OCI-LY1 (cell line): ENCODE measurements at regions not wholly inside any gene's neighbourhood (a gene's known extent, or its start where the extent isn't known, plus 50 kb on each side); places are given as distances from the start of the nearest gene placed in this dataset.

ENCODE experiments used
- H2AFZ ChIP-seq: fragments of 200-600 bp; sonication (generic), shearing (Covaris generic); 2 replicates; pipeline ENCODE4 v1.6.0; 2014; ENCODE audit warnings: antibody characterized with exemption, mild to moderate bottlenecking, low read length
- H3F3A ChIP-seq: fragments of 200-600 bp; sonication (generic), shearing (Covaris generic); 2 replicates; pipeline ENCODE4 v1.6.0; 2014; ENCODE audit warnings: mild to moderate bottlenecking, antibody characterized with exemption, low read length, moderate library complexity; ENCODE audit not compliant: insufficient read depth
- H3K27ac ChIP-seq: fragments of 200-600 bp; sonication (generic); 2 replicates; pipeline ENCODE4 v1.5.1; 2014; ENCODE audit warnings: low read length, mixed run types, mild to moderate bottlenecking, low read depth; ENCODE audit not compliant: poor library complexity, severe bottlenecking
- H3K27me3 ChIP-seq: fragments of 200-600 bp; sonication (generic); 2 replicates; pipeline ENCODE4 v1.6.0; 2014; ENCODE audit warnings: antibody characterized with exemption, mild to moderate bottlenecking, low read length, moderate library complexity; ENCODE audit not compliant: insufficient read depth
- H3K36me3 ChIP-seq: fragments of 200-600 bp; sonication (generic); 2 replicates; pipeline ENCODE4 v1.6.1; 2014; ENCODE audit warnings: mild to moderate bottlenecking, antibody characterized with exemption, low read length, moderate library complexity, mixed read lengths; ENCODE audit not compliant: insufficient read depth
- H3K4me1 ChIP-seq: fragments of 200-600 bp; sonication (generic); 2 replicates; pipeline ENCODE4 v1.5.1; 2014; ENCODE audit warnings: mild to moderate bottlenecking, low read length, moderate library complexity; ENCODE audit not compliant: insufficient read depth, severe bottlenecking
- H3K4me2 ChIP-seq: fragments of 200-600 bp; sonication (generic), shearing (Covaris generic); 2 replicates; pipeline ENCODE4 v1.6.1; 2014; ENCODE audit warnings: low read length
- H3K4me3 ChIP-seq: fragments of 200-600 bp; sonication (generic); 2 replicates; pipeline ENCODE4 v1.5.1; 2014; ENCODE audit warnings: low read length, low read depth, mild to moderate bottlenecking, mixed read lengths; ENCODE audit not compliant: poor library complexity, severe bottlenecking
- H3K79me2 ChIP-seq: fragments of 200-600 bp; shearing (Covaris generic); 2 replicates; pipeline ENCODE4 v1.6.1; 2016; ENCODE audit warnings: mixed run types, low read length, mixed read lengths; ENCODE audit not compliant: insufficient read depth
- H3K9ac ChIP-seq: fragments of 200-600 bp; sonication (generic), shearing (Covaris generic); 2 replicates; pipeline ENCODE4 v1.6.1; 2014; ENCODE audit warnings: mild to moderate bottlenecking, low read length, mixed read lengths
- H3K9me2 ChIP-seq: fragments of 200-600 bp; sonication (generic), shearing (Covaris generic); 2 replicates; pipeline ENCODE4 v1.6.1; 2014; ENCODE audit warnings: low read depth, mild to moderate bottlenecking, low read length, mixed read lengths
- H3K9me3 ChIP-seq: fragments of 200-600 bp; shearing (Covaris generic); 2 replicates; pipeline ENCODE4 v1.6.1; 2014; ENCODE audit warnings: low read length, mixed read lengths
- H4K20me1 ChIP-seq: fragments of 200-600 bp; sonication (generic), shearing (Covaris generic); 2 replicates; pipeline ENCODE4 v1.6.0; 2016; ENCODE audit warnings: mild to moderate bottlenecking, low read length; ENCODE audit not compliant: insufficient read depth
- EZH2 ChIP-seq: fragments of 200-600 bp; sonication (generic), shearing (Covaris generic); IDR thresholded peaks from 2 replicates; pipeline ENCODE4 v1.8.0; 2017; ENCODE audit warnings: borderline replicate concordance, mixed run types, mild to moderate bottlenecking, antibody characterized with exemption, low read length, moderate library complexity, mixed read lengths
- TF ChIP-seq, protein P1 (sequence below): fragments of 200-600 bp; sonication (generic), shearing (Covaris generic); IDR thresholded peaks from 2 replicates; pipeline ENCODE4 v1.5.1; 2017; ENCODE audit warnings: mild to moderate bottlenecking, antibody characterized with exemption, low read length, moderate library complexity, mixed read lengths

DNA sequence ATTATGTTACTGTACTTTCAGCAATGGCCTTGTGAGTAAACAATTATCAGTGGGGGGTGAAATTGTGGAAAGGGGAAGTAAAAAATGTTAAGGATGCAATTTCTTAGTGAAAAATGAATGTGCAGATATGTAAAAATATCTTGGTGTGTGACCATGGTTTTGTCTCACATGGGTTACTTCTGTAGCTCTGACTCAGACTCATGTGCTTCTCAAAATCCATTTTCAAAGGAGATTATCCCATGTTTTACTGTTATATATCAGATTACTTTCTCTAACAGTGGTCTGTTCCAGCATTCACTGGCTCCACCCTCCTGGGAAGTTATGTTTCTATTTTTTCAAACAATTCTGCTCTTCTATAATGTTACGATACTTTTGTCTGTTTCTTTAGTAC lies 298.2 kb upstream of the COL3A1 start:
- Histone ChIP-seq H3K4me3 (no peak overlapping the region), H4K20me1 (no peaks in the 10 kb centered on the region), H3K36me3 (no peaks in the 10 kb centered on the region), H3K9me3 (no peaks in the 10 kb centered on the region), H3K9me2 (no peaks in the 10 kb centered on the region), H3K4me1 (no peaks in the 10 kb centered on the region), H3K4me2 (no peak overlapping the region), H3K27ac (no peak overlapping the region), H3K27me3 (no peaks in the 10 kb centered on the region), H3F3A (no peaks in the 10 kb centered on the region), H3K9ac (no peak overlapping the region), H2AFZ (no peak overlapping the region), H3K79me2 (no peaks in the 10 kb centered on the region)
- no peak for TF ChIP-seq EZH2
- TF ChIP-seq, protein P1, sequence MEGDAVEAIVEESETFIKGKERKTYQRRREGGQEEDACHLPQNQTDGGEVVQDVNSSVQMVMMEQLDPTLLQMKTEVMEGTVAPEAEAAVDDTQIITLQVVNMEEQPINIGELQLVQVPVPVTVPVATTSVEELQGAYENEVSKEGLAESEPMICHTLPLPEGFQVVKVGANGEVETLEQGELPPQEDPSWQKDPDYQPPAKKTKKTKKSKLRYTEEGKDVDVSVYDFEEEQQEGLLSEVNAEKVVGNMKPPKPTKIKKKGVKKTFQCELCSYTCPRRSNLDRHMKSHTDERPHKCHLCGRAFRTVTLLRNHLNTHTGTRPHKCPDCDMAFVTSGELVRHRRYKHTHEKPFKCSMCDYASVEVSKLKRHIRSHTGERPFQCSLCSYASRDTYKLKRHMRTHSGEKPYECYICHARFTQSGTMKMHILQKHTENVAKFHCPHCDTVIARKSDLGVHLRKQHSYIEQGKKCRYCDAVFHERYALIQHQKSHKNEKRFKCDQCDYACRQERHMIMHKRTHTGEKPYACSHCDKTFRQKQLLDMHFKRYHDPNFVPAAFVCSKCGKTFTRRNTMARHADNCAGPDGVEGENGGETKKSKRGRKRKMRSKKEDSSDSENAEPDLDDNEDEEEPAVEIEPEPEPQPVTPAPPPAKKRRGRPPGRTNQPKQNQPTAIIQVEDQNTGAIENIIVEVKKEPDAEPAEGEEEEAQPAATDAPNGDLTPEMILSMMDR, result no peak

DNA sequence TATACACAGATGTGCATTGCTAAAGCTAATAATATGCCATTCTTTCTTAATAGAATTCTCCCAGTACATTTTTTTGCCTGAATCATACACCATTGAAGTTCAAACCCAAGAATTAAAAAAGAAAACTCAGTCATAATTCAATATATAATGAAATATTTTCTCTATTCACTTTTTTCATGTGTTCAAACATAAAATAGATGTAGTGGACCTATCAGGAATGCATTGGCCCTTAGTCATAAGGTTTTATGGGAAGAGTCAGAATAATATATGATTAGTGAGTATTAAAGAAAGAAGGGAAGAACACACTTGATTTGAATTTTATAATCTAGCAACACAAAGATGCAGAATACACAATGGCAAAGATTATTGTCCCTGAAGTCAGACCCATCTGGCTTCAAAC lies 297.0 kb upstream of the COL3A1 start:
- no peaks in the 10 kb centered on the region for H3K79me2 ChIP-seq
- H3K36me3 ChIP-seq, result no peaks in the 10 kb centered on the region
- no peaks in the 10 kb centered on the region for H3K27me3 ChIP-seq

DNA sequence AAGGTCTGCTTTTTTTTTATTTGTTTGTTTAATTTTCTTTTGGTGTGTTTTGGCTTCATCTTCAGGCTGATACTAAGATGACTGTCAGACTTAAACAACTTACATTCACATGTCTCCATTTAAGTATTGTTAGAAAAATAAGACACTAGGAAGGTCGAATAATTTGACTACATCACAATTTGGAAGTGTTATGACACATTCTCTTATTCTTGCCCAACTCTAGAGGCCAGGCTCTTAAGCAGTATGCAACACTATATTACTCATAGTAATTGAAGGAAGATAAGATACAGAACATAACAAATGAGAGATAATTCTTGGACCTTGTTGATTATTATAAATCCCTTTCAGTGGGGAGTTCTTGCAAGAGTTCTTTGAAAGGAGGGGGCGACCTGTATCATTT lies 295.3 kb upstream of the COL3A1 start:
- Histone ChIP-seq H3K9me2 (no peaks in the 10 kb centered on the region), H2AFZ (no peak overlapping the region), H3K79me2 (no peaks in the 10 kb centered on the region), H3K36me3 (no peaks in the 10 kb centered on the region), H3F3A (no peaks in the 10 kb centered on the region), H3K27me3 (no peaks in the 10 kb centered on the region), H3K4me2 (no peak overlapping the region), H3K9me3 (no peaks in the 10 kb centered on the region), H3K4me3 (no peak overlapping the region), H3K4me1 (no peaks in the 10 kb centered on the region), H4K20me1 (no peaks in the 10 kb centered on the region), H3K27ac (no peak overlapping the region), H3K9ac (no peak overlapping the region)
- TF ChIP-seq EZH2, result no peak
- TF ChIP-seq, protein P1, result no peak

More for the DNA sequence above, 297.0 kb upstream of the COL3A1 start:
- Histone ChIP-seq H2AFZ (no peak overlapping the region), H3K4me3 (no peak overlapping the region), H4K20me1 (no peaks in the 10 kb centered on the region), H3K9me3 (no peaks in the 10 kb centered on the region), H3K27ac (no peak overlapping the region), H3K9me2 (no peaks in the 10 kb centered on the region), H3F3A (no peaks in the 10 kb centered on the region), H3K4me2 (no peak overlapping the region), H3K9ac (no peak overlapping the region), H3K4me1 (no peaks in the 10 kb centered on the region)
- TF ChIP-seq, protein P1, result no peak
- no peak for TF ChIP-seq EZH2
